ENCODE measurements at regions not wholly inside any gene's neighbourhood (a gene's known extent, or its start where the extent isn't known, plus 50 kb on each side); places are given as distances from the start of the nearest gene placed in this dataset.

DNA sequence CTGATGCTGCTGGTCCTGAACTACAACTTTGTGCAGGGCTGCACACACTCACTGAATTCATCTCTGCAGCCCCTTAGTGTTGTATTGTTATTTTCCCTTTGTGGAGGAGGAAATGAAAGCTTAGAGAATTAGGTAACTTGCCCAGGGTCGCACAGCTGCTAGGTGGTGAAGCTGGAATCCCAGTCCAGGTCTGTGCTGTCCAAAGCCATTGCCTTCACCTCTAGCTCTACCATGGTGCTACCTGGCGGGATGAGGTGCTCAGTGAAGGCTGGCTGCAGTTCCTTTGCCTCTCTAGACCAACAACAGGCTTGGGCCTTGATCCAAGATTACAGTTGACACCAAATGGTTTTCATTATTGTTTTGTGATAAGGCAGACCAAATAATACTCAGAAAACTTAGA lies 177.8 kb upstream of the PITX1 start:
- no peak overlapping the region for H3K4me2 ChIP-seq (ENCODE audit: insufficient read depth, low read length)
- H3K4me1 ChIP-seq (ENCODE audit: control insufficient read depth, extremely low read depth, insufficient read depth, low read length), result peaks cover 21% of the 10 kb centered on the region
- H4K20me1 ChIP-seq (replicated peaks; ENCODE audit: control insufficient read depth, extremely low read depth, insufficient read depth, low read length), result no peaks in the 10 kb centered on the region
- FAIRE-seq, result no peak
- DNase-seq (ENCODE audit: low read depth, low spot score), result no peak
- H3K36me3 ChIP-seq (ENCODE audit: control insufficient read depth in 2 of 2, extremely low read depth in 1 of 2, insufficient read depth in 2 of 2, low read length in 2 of 2), result no peaks in the 10 kb centered on the region
- H2AFZ ChIP-seq (ENCODE audit: low read depth, low read length), result no peak overlapping the region
- no peak for TF ChIP-seq JUN (IDR thresholded peaks at IDR 0.05; ENCODE audit: borderline replicate concordance, insufficient read depth, insufficient read length, low read depth)
- TF ChIP-seq, protein P1, sequence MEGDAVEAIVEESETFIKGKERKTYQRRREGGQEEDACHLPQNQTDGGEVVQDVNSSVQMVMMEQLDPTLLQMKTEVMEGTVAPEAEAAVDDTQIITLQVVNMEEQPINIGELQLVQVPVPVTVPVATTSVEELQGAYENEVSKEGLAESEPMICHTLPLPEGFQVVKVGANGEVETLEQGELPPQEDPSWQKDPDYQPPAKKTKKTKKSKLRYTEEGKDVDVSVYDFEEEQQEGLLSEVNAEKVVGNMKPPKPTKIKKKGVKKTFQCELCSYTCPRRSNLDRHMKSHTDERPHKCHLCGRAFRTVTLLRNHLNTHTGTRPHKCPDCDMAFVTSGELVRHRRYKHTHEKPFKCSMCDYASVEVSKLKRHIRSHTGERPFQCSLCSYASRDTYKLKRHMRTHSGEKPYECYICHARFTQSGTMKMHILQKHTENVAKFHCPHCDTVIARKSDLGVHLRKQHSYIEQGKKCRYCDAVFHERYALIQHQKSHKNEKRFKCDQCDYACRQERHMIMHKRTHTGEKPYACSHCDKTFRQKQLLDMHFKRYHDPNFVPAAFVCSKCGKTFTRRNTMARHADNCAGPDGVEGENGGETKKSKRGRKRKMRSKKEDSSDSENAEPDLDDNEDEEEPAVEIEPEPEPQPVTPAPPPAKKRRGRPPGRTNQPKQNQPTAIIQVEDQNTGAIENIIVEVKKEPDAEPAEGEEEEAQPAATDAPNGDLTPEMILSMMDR (IDR thresholded peaks at IDR 0.05; ENCODE audit: extremely low read depth in 1 of 2, insufficient read depth in 1 of 2, low read depth in 1 of 2, low read length in 2 of 2), result no peak
- no peak for TF ChIP-seq GATA2 (IDR thresholded peaks at IDR 0.05; ENCODE audit: insufficient read depth, insufficient read length, low read depth, low read length)
- no peak for TF ChIP-seq FOS (IDR thresholded peaks at IDR 0.05; ENCODE audit: borderline replicate concordance, insufficient read depth, low read length)
- no peak for TF ChIP-seq POLR2AphosphoS5 (IDR thresholded peaks at IDR 0.05; ENCODE audit: insufficient read depth, low read depth, low read length)
- TF ChIP-seq EZH2 (IDR thresholded peaks at IDR 0.05; ENCODE audit: borderline replicate concordance, low read depth, low read length, severe bottlenecking), result no peak
- TF ChIP-seq, protein P2, sequence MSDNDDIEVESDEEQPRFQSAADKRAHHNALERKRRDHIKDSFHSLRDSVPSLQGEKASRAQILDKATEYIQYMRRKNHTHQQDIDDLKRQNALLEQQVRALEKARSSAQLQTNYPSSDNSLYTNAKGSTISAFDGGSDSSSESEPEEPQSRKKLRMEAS (IDR thresholded peaks at IDR 0.05; ENCODE audit: insufficient read depth, insufficient read length), result no peak
- no peak for TF ChIP-seq POLR2A (IDR thresholded peaks at IDR 0.05; ENCODE audit: low read depth, low read length)
- no peak for TF ChIP-seq MYC (IDR thresholded peaks at IDR 0.05; ENCODE audit: low read depth, low read length)
- intact Hi-C loops (cut with micrococcal nuclease) (no loop called here), dilution Hi-C loops (cut with MboI; ENCODE audit: extremely low pct_ligation_motif_present, low sequenced_read_pairs) (no loop called here)
- POLR2A ChIA-PET, result no interaction called here
- H3K27ac ChIP-seq (ENCODE audit: insufficient read depth, low read depth, low read length), result no peak overlapping the region
- peaks cover 3% of the 10 kb centered on the region in 2 experiments for H3K27me3 ChIP-seq (ENCODE audit: control insufficient read depth in 2 of 2, insufficient read depth in 2 of 2, low read length in 2 of 2)
- no peak overlapping the region for H3K4me3 ChIP-seq (replicated peaks in 1 of 3; ENCODE audit: insufficient read depth in 1 of 3, low read depth in 1 of 3, low read length in 3 of 3)
- H3K9me3 ChIP-seq (replicated peaks; ENCODE audit: control insufficient read depth, insufficient read depth, low read length), result no peaks in the 10 kb centered on the region
- H3K9me1 ChIP-seq (replicated peaks; ENCODE audit: control insufficient read depth, extremely low read depth, insufficient read depth, low read length), result no peaks in the 10 kb centered on the region
- CTCF ChIA-PET, result interaction anchor here (1.1 to 4.0 kb wide), 3 partner anchors 20 to 122 kb away, joined by 4 to 27 read pairs (median 4); no protein-coding TSS in a partner anchor
- no TSS peak for BruUV-seq (replicated peaks)
- no peaks in the 10 kb centered on the region for H3K79me2 ChIP-seq (ENCODE audit: control insufficient read depth, insufficient read depth, low read length)
- no peak overlapping the region for H3K9ac ChIP-seq (replicated peaks; ENCODE audit: extremely low read depth, insufficient read depth, low read length)
